PC-3 (cell line): ENCODE measurements at regions not wholly inside any gene's neighbourhood (a gene's known extent, or its start where the extent isn't known, plus 50 kb on each side); places are given as distances from the start of the nearest gene placed in this dataset.

Source experiments
- ATAC-seq: fragments of 200-7000 bp; cut with Tn5 transposase; 2 replicates; pipeline ENCODE4 v1.9.1; 2020; ENCODE audit warnings: mild to moderate bottlenecking, moderate library complexity
- BruUV-seq: library from RNA; stranded (reverse); fragments of 400-500 nt; replicated peaks from 2 replicates; lab custom pipeline; 2021; lab: Mats Ljungman, UMichigan
- CTCF ChIA-PET: fragments of 300-600 bp; sonication (Branson Sonifier 250); formaldehyde crosslinking; loops from one replicate; lab custom pipeline; 2022; ENCODE audit warnings: antibody characterized with exemption; lab: Charles Lee
- POLR2A ChIA-PET: fragments of 300-600 bp; sonication (Branson Sonifier 250); formaldehyde crosslinking; loops from one replicate; lab custom pipeline; 2022; ENCODE audit warnings: antibody characterized with exemption; ENCODE audit not compliant: unreplicated experiment; lab: Charles Lee
- DNase-seq: peaks from one replicate; pipeline ENCODE4 v3.0.0-alpha.2; 2015
- H2AFZ ChIP-seq: fragments of 300-600 bp; sonication (generic); 2 replicates; pipeline ENCODE4 v1.6.0; 2016; ENCODE audit warnings: antibody characterized with exemption, low read length
- H3F3A ChIP-seq: fragments of 300-600 bp; sonication (generic); one replicate; pipeline ENCODE4 v1.6.0; 2017; ENCODE audit warnings: antibody characterized with exemption, low read length, control low read depth, mild to moderate bottlenecking; ENCODE audit not compliant: unreplicated experiment
- H3K27ac ChIP-seq: fragments of 300-600 bp; sonication (generic); 2 replicates; pipeline ENCODE4 v1.5.1; 2016; ENCODE audit warnings: mild to moderate bottlenecking, low read length
- H3K27me3 ChIP-seq: fragments of 300-600 bp; sonication (generic); 2 replicates; pipeline ENCODE4 v1.6.1; 2016; ENCODE audit warnings: low read length, mixed read lengths
- H3K36me3 ChIP-seq: fragments of 300-600 bp; sonication (generic); 2 replicates; pipeline ENCODE4 v1.6.1; 2016; ENCODE audit warnings: low read depth, mixed run types, low read length, mixed read lengths
- H3K4me1 ChIP-seq: fragments of 300-600 bp; sonication (generic); 2 replicates; pipeline ENCODE4 v1.5.1; 2016; ENCODE audit warnings: low read length; ENCODE audit not compliant: insufficient read depth
- H3K4me2 ChIP-seq: fragments of 300-600 bp; sonication (generic); 2 replicates; pipeline ENCODE4 v1.6.0; 2016; ENCODE audit warnings: low read length
- H3K4me3 ChIP-seq: fragments of 300-600 bp; sonication (generic); 2 replicates; pipeline ENCODE4 v1.5.1; 2016; ENCODE audit warnings: mild to moderate bottlenecking, low read length, mixed read lengths
- H3K79me2 ChIP-seq: fragments of 300-600 bp; sonication (generic); 2 replicates; pipeline ENCODE4 v1.6.1; 2017; ENCODE audit warnings: low read length, mixed read lengths
- H3K9ac ChIP-seq: fragments of 300-600 bp; sonication (generic); 2 replicates; pipeline ENCODE4 v1.6.0; 2016; ENCODE audit warnings: mild to moderate bottlenecking, low read length
- H3K9me2 ChIP-seq: fragments of 300-600 bp; sonication (generic); replicated peaks from 2 replicates; pipeline ENCODE4 v1.6.1; 2016; ENCODE audit warnings: mixed run types, low read length, mixed read lengths
- H3K9me3 ChIP-seq: fragments of 300-600 bp; sonication (generic); 2 replicates; pipeline ENCODE4 v1.6.1; 2016; ENCODE audit warnings: low read length, mixed read lengths
- H4K20me1 ChIP-seq: fragments of 300-600 bp; sonication (generic); 2 replicates; pipeline ENCODE4 v1.6.1; 2016; ENCODE audit warnings: low read length, mixed read lengths
- CTCF ChIP-seq: fragments of 300-600 bp; sonication (generic); conservative IDR thresholded peaks from 2 replicates; pipeline ENCODE4 v1.5.1; 2017; ENCODE audit warnings: antibody characterized with exemption, low read depth, mild to moderate bottlenecking, low read length
- EZH2 ChIP-seq: fragments of 300-600 bp; sonication (generic); IDR thresholded peaks from one replicate; pipeline ENCODE4 v1.6.1; 2017; ENCODE audit warnings: antibody characterized with exemption, mild to moderate bottlenecking, low read length; ENCODE audit not compliant: unreplicated experiment
- EZH2phosphoT487 ChIP-seq: fragments of 300-600 bp; sonication (generic); IDR thresholded peaks from 2 replicates; pipeline ENCODE4 v1.6.1; 2018; ENCODE audit warnings: mild to moderate bottlenecking, antibody characterized with exemption, low read length, borderline replicate concordance
- intact Hi-C: fragments of 100-400 bp; cut with micrococcal nuclease; formaldehyde crosslinking; loops from 2 replicates; pipeline ENCODE4 v1.9.0; 2023

GRCh38 chr2:204061241-204061640 lies 124.7 kb downstream of the ICOS start:
- Histone ChIP-seq H3K9me2 (no peaks in the 10 kb centered on the region), H3F3A (no peaks in the 10 kb centered on the region), H4K20me1 (no peaks in the 10 kb centered on the region), H3K27me3 (peaks cover 64% of the 10 kb centered on the region), H3K36me3 (no peaks in the 10 kb centered on the region), H2AFZ (no peak overlapping the region), H3K4me2 (no peak overlapping the region), H3K4me3 (no peak overlapping the region), H3K9ac (no peak overlapping the region), H3K9me3 (no peaks in the 10 kb centered on the region), H3K79me2 (no peaks in the 10 kb centered on the region), H3K27ac (no peak overlapping the region), H3K4me1 (no peaks in the 10 kb centered on the region)
- intact Hi-C loops, result no loop called here
- CTCF ChIA-PET, result no interaction called here
- POLR2A ChIA-PET, result no interaction called here
- no TSS peak for BruUV-seq
- ATAC-seq (no peak), DNase-seq (no peak)
- TF ChIP-seq EZH2phosphoT487 (no peak), EZH2 (no peak), CTCF (no peak)

- no peaks in the 10 kb centered on the region for H3K79me2 ChIP-seq
- H3K4me3 ChIP-seq, result no peak overlapping the region
- no peak overlapping the region for H3K9ac ChIP-seq
- no peaks in the 10 kb centered on the region for H3K9me2 ChIP-seq
- ChIA-PET POLR2A (no interaction called here), CTCF (no interaction called here)
- H3K27ac ChIP-seq, result no peak overlapping the region
- no peaks in the 10 kb centered on the region for H4K20me1 ChIP-seq
- intact Hi-C loops, result no loop called here
- no peaks in the 10 kb centered on the region for H3K36me3 ChIP-seq
- H3K4me2 ChIP-seq, result no peak overlapping the region
- ATAC-seq, result no peak
- H3K4me1 ChIP-seq, result no peaks in the 10 kb centered on the region
- H3K27me3 ChIP-seq, result peaks cover 65% of the 10 kb centered on the region
- no peaks in the 10 kb centered on the region for H3F3A ChIP-seq
- no peaks in the 10 kb centered on the region for H3K9me3 ChIP-seq
- DNase-seq, result no peak
- BruUV-seq, result no TSS peak
- H2AFZ ChIP-seq, result no peak overlapping the region
- no peak for TF ChIP-seq EZH2
- TF ChIP-seq CTCF, result no peak
- TF ChIP-seq EZH2phosphoT487, result no peak
These were observed 127.6 kb downstream of the ICOS start for GRCh38 chr2:204064119-204064518.

GRCh38 chr2:204065566-204065965 lies 129.0 kb downstream of the ICOS start:
- Histone ChIP-seq H3K9ac (no peak overlapping the region), H3F3A (no peaks in the 10 kb centered on the region), H4K20me1 (peaks cover 4% of the 10 kb centered on the region; the same call in 1 of the 2 replicates), H3K27me3 (peaks cover 67% of the 10 kb centered on the region), H3K9me2 (no peaks in the 10 kb centered on the region), H3K4me3 (no peak overlapping the region), H3K4me1 (no peaks in the 10 kb centered on the region), H3K36me3 (no peaks in the 10 kb centered on the region), H3K9me3 (no peaks in the 10 kb centered on the region), H3K4me2 (no peak overlapping the region), H3K79me2 (no peaks in the 10 kb centered on the region), H2AFZ (no peak overlapping the region), H3K27ac (no peak overlapping the region)
- ChIA-PET CTCF (no interaction called here), POLR2A (no interaction called here)
- ATAC-seq (no peak), DNase-seq (no peak)
- BruUV-seq, result no TSS peak
- no peak for TF ChIP-seq CTCF
- no peak for TF ChIP-seq EZH2phosphoT487
- no peak for TF ChIP-seq EZH2
- intact Hi-C loops, result no loop called here
